Muscle layer of duodenum (tissue), 2 donors: ENCODE measurements at regions not wholly inside any gene's neighbourhood (a gene's known extent, or its start where the extent isn't known, plus 50 kb on each side); places are given as distances from the start of the nearest gene placed in this dataset.

Experiments used
- H3K27ac ChIP-seq: one replicate; pipeline ENCODE4 v1.7.0; 2013; ENCODE audit warnings: mild to moderate bottlenecking, low read length
- H3K27me3 ChIP-seq: one replicate; pipeline ENCODE4 v1.7.0; 2013; ENCODE audit warnings: low read depth, mild to moderate bottlenecking, control low read depth, low read length
- H3K36me3 ChIP-seq, 2 donors: one replicate each; pipeline ENCODE4 v1.7.0; 2013; ENCODE audit warnings: low read length in 2 of 2, control low read depth in 1 of 2, mild to moderate bottlenecking in 1 of 2; ENCODE audit not compliant: insufficient read depth in 2 of 2, control insufficient read depth in 1 of 2
- H3K4me1 ChIP-seq, 2 donors: one replicate each; pipeline ENCODE4 v1.7.0; 2013; ENCODE audit warnings: low read length in 2 of 2, mild to moderate bottlenecking in 2 of 2, control low read depth in 1 of 2, moderate library complexity in 1 of 2; ENCODE audit not compliant: insufficient read depth in 2 of 2, control insufficient read depth in 1 of 2
- H3K4me3 ChIP-seq, 2 donors: one replicate each; pipeline ENCODE4 v1.7.0; 2013; ENCODE audit warnings: low read length in 2 of 2, low read depth in 1 of 2, mild to moderate bottlenecking in 1 of 2
- H3K9me3 ChIP-seq, 2 donors: one replicate each; pipeline ENCODE4 v1.7.0; 2013; ENCODE audit warnings: low read length in 2 of 2, control low read depth in 1 of 2, mild to moderate bottlenecking in 1 of 2; ENCODE audit not compliant: control insufficient read depth in 1 of 2
- donor health status: healthy.

- Histone ChIP-seq H3K27me3 (no peaks in the 10 kb centered on the region), H3K36me3 (no peaks in the 10 kb centered on the region), H3K4me1 (no peaks in the 10 kb centered on the region), H3K9me3 (no peaks in the 10 kb centered on the region), H3K4me3 (no peak overlapping the region), H3K27ac (no peak overlapping the region)
Observed at GRCh38 chrX:45323387-45323786, 122.7 kb upstream of the DIPK2B start.

- H3K9me3 ChIP-seq, result no peaks in the 10 kb centered on the region
- H3K36me3 ChIP-seq, result no peaks in the 10 kb centered on the region
- no peak overlapping the region for H3K4me3 ChIP-seq
- no peak overlapping the region for H3K27ac ChIP-seq
- H3K27me3 ChIP-seq, result no peaks in the 10 kb centered on the region
- H3K4me1 ChIP-seq, result no peaks in the 10 kb centered on the region
Observed at GRCh38 chrX:45322820-45323219, 122.1 kb upstream of the DIPK2B start.

GRCh38 chrX:45322382-45322781, 121.7 kb upstream of the DIPK2B start:
- Histone ChIP-seq H3K27ac (no peak overlapping the region), H3K27me3 (no peaks in the 10 kb centered on the region), H3K36me3 (no peaks in the 10 kb centered on the region), H3K4me3 (no peak overlapping the region), H3K4me1 (no peaks in the 10 kb centered on the region), H3K9me3 (no peaks in the 10 kb centered on the region)

GRCh38 chrX:45320191-45320590, 119.5 kb upstream of the DIPK2B start:
- Histone ChIP-seq H3K9me3 (no peaks in the 10 kb centered on the region), H3K4me3 (no peak overlapping the region), H3K4me1 (no peaks in the 10 kb centered on the region), H3K27me3 (no peaks in the 10 kb centered on the region), H3K27ac (no peak overlapping the region), H3K36me3 (no peaks in the 10 kb centered on the region)

- Histone ChIP-seq H3K27ac (no peak overlapping the region), H3K4me1 (no peaks in the 10 kb centered on the region), H3K36me3 (no peaks in the 10 kb centered on the region), H3K4me3 (no peak overlapping the region), H3K27me3 (no peaks in the 10 kb centered on the region), H3K9me3 (no peaks in the 10 kb centered on the region)
Observed at GRCh38 chrX:45309801-45310200, 109.1 kb upstream of the DIPK2B start.

GRCh38 chrX:45309096-45309495, 108.4 kb upstream of the DIPK2B start:
- Histone ChIP-seq H3K27me3 (no peaks in the 10 kb centered on the region), H3K9me3 (no peaks in the 10 kb centered on the region), H3K4me3 (no peak overlapping the region), H3K36me3 (no peaks in the 10 kb centered on the region), H3K4me1 (no peaks in the 10 kb centered on the region), H3K27ac (no peak overlapping the region)

GRCh38 chrX:45306794-45307193, 106.1 kb upstream of the DIPK2B start:
- Histone ChIP-seq H3K36me3 (no peaks in the 10 kb centered on the region), H3K4me1 (no peaks in the 10 kb centered on the region), H3K27me3 (no peaks in the 10 kb centered on the region), H3K9me3 (no peaks in the 10 kb centered on the region), H3K4me3 (no peak overlapping the region), H3K27ac (no peak overlapping the region)

GRCh38 chrX:45300638-45301037, 100.0 kb upstream of the DIPK2B start:
- no peaks in the 10 kb centered on the region for H3K27me3 ChIP-seq
- H3K27ac ChIP-seq, result no peak overlapping the region
- no peaks in the 10 kb centered on the region for H3K9me3 ChIP-seq
- no peaks in the 10 kb centered on the region for H3K4me1 ChIP-seq
- H3K36me3 ChIP-seq, result no peaks in the 10 kb centered on the region
- H3K4me3 ChIP-seq, result no peak overlapping the region

- H3K27ac ChIP-seq, result no peak overlapping the region
- H3K4me1 ChIP-seq, result no peaks in the 10 kb centered on the region
- no peaks in the 10 kb centered on the region for H3K36me3 ChIP-seq
- H3K9me3 ChIP-seq, result no peaks in the 10 kb centered on the region
- no peak overlapping the region for H3K4me3 ChIP-seq
- H3K27me3 ChIP-seq, result no peaks in the 10 kb centered on the region
Observed at GRCh38 chrX:45295259-45295986, 94.7 kb upstream of the DIPK2B start.

GRCh38 chrX:45274576-45274975, 73.9 kb upstream of the DIPK2B start:
- Histone ChIP-seq H3K27ac (no peak overlapping the region), H3K27me3 (no peaks in the 10 kb centered on the region), H3K4me1 (no peaks in the 10 kb centered on the region), H3K9me3 (no peaks in the 10 kb centered on the region), H3K4me3 (no peak overlapping the region), H3K36me3 (no peaks in the 10 kb centered on the region)

GRCh38 chrX:45267007-45267406, 66.3 kb upstream of the DIPK2B start:
- no peaks in the 10 kb centered on the region for H3K9me3 ChIP-seq
- no peaks in the 10 kb centered on the region for H3K27me3 ChIP-seq
- H3K36me3 ChIP-seq, result no peaks in the 10 kb centered on the region

GRCh38 chrX:45266456-45266855, 65.8 kb upstream of the DIPK2B start:
- H3K9me3 ChIP-seq, result no peaks in the 10 kb centered on the region
- no peak overlapping the region for H3K27ac ChIP-seq
- H3K4me3 ChIP-seq, result no peak overlapping the region
- no peaks in the 10 kb centered on the region for H3K4me1 ChIP-seq
- no peaks in the 10 kb centered on the region for H3K36me3 ChIP-seq
- H3K27me3 ChIP-seq, result no peaks in the 10 kb centered on the region

More at GRCh38 chrX:45267007-45267406, 66.3 kb upstream of the DIPK2B start:
- no peak overlapping the region for H3K27ac ChIP-seq
- H3K4me1 ChIP-seq, result no peaks in the 10 kb centered on the region
- no peak overlapping the region for H3K4me3 ChIP-seq
